ENCODE measurements at regions not wholly inside any gene's neighbourhood (a gene's known extent, or its start where the extent isn't known, plus 50 kb on each side); places are given as distances from the start of the nearest gene placed in this dataset.

DNA sequence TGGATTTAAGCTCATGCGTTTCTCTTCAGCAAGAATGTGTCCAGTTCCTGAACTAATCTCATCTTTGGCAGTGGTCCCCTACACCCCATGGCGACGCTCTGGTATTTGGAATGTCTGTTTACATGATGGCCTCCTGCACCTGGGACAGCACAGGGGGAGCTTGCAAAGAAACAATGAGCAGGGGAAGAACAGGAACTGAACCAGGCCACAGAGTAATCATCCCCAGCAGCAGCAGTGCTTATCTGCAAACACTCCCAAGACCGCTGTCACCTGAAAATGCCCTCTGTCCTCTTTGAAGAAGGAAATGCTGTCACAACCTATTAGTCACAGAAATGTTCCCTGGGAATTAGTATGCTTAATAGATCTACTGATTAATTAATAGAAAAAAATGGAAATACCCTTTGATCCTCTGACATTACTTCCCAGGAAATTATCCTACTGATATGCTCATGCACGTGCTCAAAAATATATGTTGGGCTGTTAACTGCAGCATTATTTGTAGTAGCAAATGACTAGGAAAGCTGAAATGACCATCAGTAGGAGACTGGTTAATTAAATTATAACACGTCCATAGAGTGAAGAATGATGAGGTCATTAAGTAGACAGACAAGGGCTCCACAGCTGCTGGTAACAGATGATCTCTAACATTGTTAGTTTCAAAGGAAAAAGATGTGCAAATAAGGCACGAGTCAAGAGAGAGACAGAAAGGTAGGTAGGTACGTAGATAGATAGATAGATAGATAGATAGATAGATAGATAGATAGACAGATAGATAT is 279.3 kb upstream of the FLRT2 start:
- no peak for DNase-seq (ENCODE audit: low read depth)
- Histone ChIP-seq H3K27me3 (ENCODE audit: control insufficient read depth, insufficient read depth, low read length) (no peaks in the 10 kb centered on the region), H3K4me3 (ENCODE audit: low read depth, low read length) (no peak overlapping the region), H3K36me3 (ENCODE audit: control insufficient read depth, insufficient read depth, low read length) (no peaks in the 10 kb centered on the region)
- no peak for TF ChIP-seq CTCF (IDR thresholded peaks at IDR 0.05; ENCODE audit: insufficient read depth, low read length, poor library complexity, severe bottlenecking)

- Histone ChIP-seq H3K4me3 (ENCODE audit: low read depth, low read length) (no peak overlapping the region), H3K27me3 (ENCODE audit: control insufficient read depth, insufficient read depth, low read length) (no peaks in the 10 kb centered on the region), H3K36me3 (ENCODE audit: control insufficient read depth, insufficient read depth, low read length) (no peaks in the 10 kb centered on the region)
- DNase-seq (ENCODE audit: low read depth): no peak
- no peak for TF ChIP-seq CTCF (IDR thresholded peaks at IDR 0.05; ENCODE audit: insufficient read depth, low read length, poor library complexity, severe bottlenecking)
Observed at GRCh38 chr14:85252011-85252410, 277.9 kb upstream of the FLRT2 start.

- DNase-seq (ENCODE audit: low read depth): no peak
- TF ChIP-seq CTCF (IDR thresholded peaks at IDR 0.05; ENCODE audit: insufficient read depth, low read length, poor library complexity, severe bottlenecking): no peak
- H3K36me3 ChIP-seq (ENCODE audit: control insufficient read depth, insufficient read depth, low read length): no peaks in the 10 kb centered on the region
- no peaks in the 10 kb centered on the region for H3K27me3 ChIP-seq (ENCODE audit: control insufficient read depth, insufficient read depth, low read length)
- no peak overlapping the region for H3K4me3 ChIP-seq (ENCODE audit: low read depth, low read length)
Observed at GRCh38 chr14:85254711-85255110, 275.2 kb upstream of the FLRT2 start.

DNA sequence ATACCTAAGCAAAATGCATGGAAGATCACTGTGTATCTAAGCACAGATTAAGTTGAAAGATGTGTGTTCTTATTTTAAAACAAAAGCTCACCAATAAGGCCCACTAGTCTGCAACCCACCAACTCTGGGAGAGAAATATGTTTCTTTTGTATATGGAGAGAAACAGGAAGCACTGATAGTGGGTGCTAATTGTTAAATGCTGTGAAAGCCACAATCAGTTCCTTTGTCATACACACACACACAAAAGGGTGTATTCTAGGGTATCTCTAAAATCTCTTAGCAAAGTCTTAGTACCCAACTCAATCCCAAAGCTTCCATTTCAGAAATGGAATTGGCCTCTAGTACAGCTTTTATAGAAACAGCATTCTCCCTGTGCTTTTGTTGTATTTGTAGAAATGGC is 272.7 kb upstream of the FLRT2 start:
- no peak for TF ChIP-seq CTCF (IDR thresholded peaks at IDR 0.05; ENCODE audit: insufficient read depth, low read length, poor library complexity, severe bottlenecking)
- no peak for DNase-seq (ENCODE audit: low read depth)
- Histone ChIP-seq H3K27me3 (ENCODE audit: control insufficient read depth, insufficient read depth, low read length) (no peaks in the 10 kb centered on the region), H3K36me3 (ENCODE audit: control insufficient read depth, insufficient read depth, low read length) (no peaks in the 10 kb centered on the region), H3K4me3 (ENCODE audit: low read depth, low read length) (no peak overlapping the region)

DNA sequence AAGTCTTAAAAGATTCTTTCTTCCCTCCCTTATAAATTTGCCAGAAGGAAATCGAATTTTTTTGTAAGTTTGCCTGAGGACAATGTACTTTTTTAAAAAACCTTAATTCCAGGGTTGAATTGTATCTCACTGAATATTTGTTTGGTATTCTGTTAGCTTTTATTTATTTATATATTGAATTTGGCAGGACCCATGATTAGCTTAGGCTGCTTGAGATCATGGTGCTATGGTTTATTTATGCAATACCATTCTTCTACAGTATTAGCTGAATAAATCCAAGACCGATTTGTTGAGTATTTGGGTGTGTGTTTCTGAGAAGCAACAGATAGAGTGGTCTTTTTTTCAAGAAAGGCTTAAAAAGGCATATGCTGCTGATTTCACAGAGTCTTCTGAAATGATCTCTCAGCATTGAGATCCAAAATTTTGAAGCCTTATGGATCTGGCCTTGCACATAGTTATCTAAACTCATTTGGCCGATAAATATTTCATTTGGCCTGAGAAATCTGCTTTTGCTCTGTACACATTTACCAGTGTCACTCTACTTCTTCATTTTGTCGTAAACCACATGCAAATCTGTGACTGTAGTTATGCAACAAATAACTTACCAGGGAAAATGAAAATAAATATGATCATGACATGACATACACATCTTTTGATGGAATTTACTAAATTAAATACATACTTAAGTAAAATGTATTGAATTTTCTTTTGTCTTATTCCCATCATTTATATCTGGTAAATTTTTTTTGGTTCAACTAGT is 265.8 kb upstream of the FLRT2 start:
- no peaks in the 10 kb centered on the region for H3K36me3 ChIP-seq (ENCODE audit: control insufficient read depth, insufficient read depth, low read length)
- TF ChIP-seq CTCF (IDR thresholded peaks at IDR 0.05; ENCODE audit: insufficient read depth, low read length, poor library complexity, severe bottlenecking): no peak
- H3K27me3 ChIP-seq (ENCODE audit: control insufficient read depth, insufficient read depth, low read length): no peaks in the 10 kb centered on the region
- no peak for DNase-seq (ENCODE audit: low read depth)
- H3K4me3 ChIP-seq (ENCODE audit: low read depth, low read length): no peak overlapping the region

All from kidney epithelial cell (primary cell).